K562 (cell line): ENCODE measurements at regions not wholly inside any gene's neighbourhood (a gene's known extent, or its start where the extent isn't known, plus 50 kb on each side); places are given as distances from the start of the nearest gene placed in this dataset.

Experiments used
- BHLHE40 ChIP-seq: IDR thresholded peaks from 2 replicates; pipeline ENCODE4 v1.6.1; 2011; ENCODE audit warnings: low read length, improper control_type of control experiment
- CBX2 ChIP-seq: fragments of 200-600 bp; sonication (generic); IDR thresholded peaks from one replicate; pipeline ENCODE4 v1.6.1; 2012; ENCODE audit warnings: mild to moderate bottlenecking, low read length, inconsistent platforms; ENCODE audit not compliant: insufficient read depth, poor library complexity, severe bottlenecking
- CC2D1A ChIP-seq: fragments of 450-650 bp; IDR thresholded peaks from 2 replicates; pipeline ENCODE4 v1.6.1; 2017; ENCODE audit warnings: mild to moderate bottlenecking
- EP300 ChIP-seq: IDR thresholded peaks from 2 replicates; pipeline ENCODE4 v1.6.1; 2012; ENCODE audit warnings: low read length, improper control_type of control experiment
- MAZ ChIP-seq, 2 experiments: fragments of 450-650 bp in 1 of 2; sonication (generic) in 1 of 2; formaldehyde crosslinking; IDR thresholded peaks in 1 of 2; conservative IDR thresholded peaks in 1 of 2; 2 replicates each; pipeline versions ENCODE4 v1.4.0 to v1.5.0; 2020; ENCODE audit warnings: mild to moderate bottlenecking in 1 of 2, missing genetic modification reagents in 1 of 2
- SMAD4 ChIP-seq: fragments of 250-450 bp; sonication (Bioruptor Pico); conservative IDR thresholded peaks from 2 replicates; pipeline ENCODE4 v1.8.0; 2021; ENCODE audit warnings: inconsistent platforms, mild to moderate bottlenecking, moderate library complexity
- SMC3 ChIP-seq: conservative IDR thresholded peaks from 2 replicates; pipeline ENCODE4 v1.6.1; 2011; ENCODE audit warnings: low read depth, low read length, improper control_type of control experiment; ENCODE audit not compliant: insufficient read depth
- ZFX ChIP-seq: sonication (generic); formaldehyde crosslinking; IDR thresholded peaks from 2 replicates; pipeline ENCODE4 v1.8.0; 2022; ENCODE audit warnings: mild to moderate bottlenecking, missing genetic modification reagents, moderate library complexity
- ZKSCAN8 ChIP-seq: fragments of 200-800 bp; sonication (Bioruptor generic); IDR thresholded peaks from 2 replicates; pipeline ENCODE4 v1.6.1; 2016; ENCODE audit warnings: missing genetic modification characterization, missing compliant biosample characterization
- ZNF263 ChIP-seq: sonication (generic); formaldehyde crosslinking; IDR thresholded peaks from 2 replicates; pipeline ENCODE4 v1.8.0; 2022; ENCODE audit warnings: mild to moderate bottlenecking, missing genetic modification reagents, borderline replicate concordance
- TF ChIP-seq, protein P1 (sequence below), 2 experiments: fragments of 450-650 bp; IDR thresholded peaks; 2 replicates each; pipeline ENCODE4 v1.6.1; 2016
- TF ChIP-seq, protein P2 (sequence below), 2 experiments: fragments of 450-650 bp; formaldehyde crosslinking in 1 of 2; IDR thresholded peaks; 2 replicates each; pipeline versions ENCODE4 v1.4.0 to v1.6.1; 2014 to 2020; ENCODE audit warnings: mild to moderate bottlenecking in 2 of 2, borderline replicate concordance in 1 of 2, low read depth in 1 of 2

DNA sequence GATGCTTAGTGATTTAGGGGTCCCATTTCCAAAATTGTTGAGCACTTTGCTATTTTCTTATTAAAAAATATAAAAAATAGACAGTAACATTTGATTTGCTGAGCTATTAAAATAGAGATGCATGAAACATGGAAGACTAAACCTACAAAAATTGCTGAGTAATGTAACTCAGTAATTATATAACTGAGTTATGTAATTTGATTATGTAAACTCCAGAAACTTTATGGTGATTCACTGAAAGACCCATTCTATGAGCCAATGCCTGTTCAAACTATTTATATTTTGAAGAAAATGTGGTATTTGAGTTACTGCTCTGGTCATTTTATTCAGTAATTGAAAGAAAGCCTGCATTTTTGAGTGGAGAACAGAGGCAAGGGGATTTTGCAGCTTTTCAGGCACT is 1221.5 kb upstream of the ALCAM start:
- no peak for TF ChIP-seq CBX2
- no peak for TF ChIP-seq CC2D1A
- no peak for TF ChIP-seq SMAD4 (CRISPR knock-in tag)
- no peak for TF ChIP-seq MAZ (CRISPR knock-in tag; conservative IDR thresholded peaks at IDR 0.05 in 1 of 2, IDR thresholded peaks at IDR 0.05 in 1 of 2)
- TF ChIP-seq ZFX: no peak
- no peak for TF ChIP-seq BHLHE40
- TF ChIP-seq EP300: no peak
- no peak for TF ChIP-seq SMC3
- TF ChIP-seq, protein P1, sequence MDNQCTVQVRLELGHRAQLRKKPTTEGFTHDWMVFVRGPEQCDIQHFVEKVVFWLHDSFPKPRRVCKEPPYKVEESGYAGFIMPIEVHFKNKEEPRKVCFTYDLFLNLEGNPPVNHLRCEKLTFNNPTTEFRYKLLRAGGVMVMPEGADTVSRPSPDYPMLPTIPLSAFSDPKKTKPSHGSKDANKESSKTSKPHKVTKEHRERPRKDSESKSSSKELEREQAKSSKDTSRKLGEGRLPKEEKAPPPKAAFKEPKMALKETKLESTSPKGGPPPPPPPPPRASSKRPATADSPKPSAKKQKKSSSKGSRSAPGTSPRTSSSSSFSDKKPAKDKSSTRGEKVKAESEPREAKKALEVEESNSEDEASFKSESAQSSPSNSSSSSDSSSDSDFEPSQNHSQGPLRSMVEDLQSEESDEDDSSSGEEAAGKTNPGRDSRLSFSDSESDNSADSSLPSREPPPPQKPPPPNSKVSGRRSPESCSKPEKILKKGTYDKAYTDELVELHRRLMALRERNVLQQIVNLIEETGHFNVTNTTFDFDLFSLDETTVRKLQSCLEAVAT (IDR thresholded peaks at IDR 0.05): no peak
- no peak for TF ChIP-seq ZKSCAN8
- TF ChIP-seq ZNF263: no peak
- TF ChIP-seq, protein P2, sequence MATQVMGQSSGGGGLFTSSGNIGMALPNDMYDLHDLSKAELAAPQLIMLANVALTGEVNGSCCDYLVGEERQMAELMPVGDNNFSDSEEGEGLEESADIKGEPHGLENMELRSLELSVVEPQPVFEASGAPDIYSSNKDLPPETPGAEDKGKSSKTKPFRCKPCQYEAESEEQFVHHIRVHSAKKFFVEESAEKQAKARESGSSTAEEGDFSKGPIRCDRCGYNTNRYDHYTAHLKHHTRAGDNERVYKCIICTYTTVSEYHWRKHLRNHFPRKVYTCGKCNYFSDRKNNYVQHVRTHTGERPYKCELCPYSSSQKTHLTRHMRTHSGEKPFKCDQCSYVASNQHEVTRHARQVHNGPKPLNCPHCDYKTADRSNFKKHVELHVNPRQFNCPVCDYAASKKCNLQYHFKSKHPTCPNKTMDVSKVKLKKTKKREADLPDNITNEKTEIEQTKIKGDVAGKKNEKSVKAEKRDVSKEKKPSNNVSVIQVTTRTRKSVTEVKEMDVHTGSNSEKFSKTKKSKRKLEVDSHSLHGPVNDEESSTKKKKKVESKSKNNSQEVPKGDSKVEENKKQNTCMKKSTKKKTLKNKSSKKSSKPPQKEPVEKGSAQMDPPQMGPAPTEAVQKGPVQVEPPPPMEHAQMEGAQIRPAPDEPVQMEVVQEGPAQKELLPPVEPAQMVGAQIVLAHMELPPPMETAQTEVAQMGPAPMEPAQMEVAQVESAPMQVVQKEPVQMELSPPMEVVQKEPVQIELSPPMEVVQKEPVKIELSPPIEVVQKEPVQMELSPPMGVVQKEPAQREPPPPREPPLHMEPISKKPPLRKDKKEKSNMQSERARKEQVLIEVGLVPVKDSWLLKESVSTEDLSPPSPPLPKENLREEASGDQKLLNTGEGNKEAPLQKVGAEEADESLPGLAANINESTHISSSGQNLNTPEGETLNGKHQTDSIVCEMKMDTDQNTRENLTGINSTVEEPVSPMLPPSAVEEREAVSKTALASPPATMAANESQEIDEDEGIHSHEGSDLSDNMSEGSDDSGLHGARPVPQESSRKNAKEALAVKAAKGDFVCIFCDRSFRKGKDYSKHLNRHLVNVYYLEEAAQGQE (IDR thresholded peaks at IDR 0.05; ENCODE audit: borderline replicate concordance): no peak
- TF ChIP-seq, protein P2 (CRISPR knock-in tag; IDR thresholded peaks at IDR 0.05; ENCODE audit: low read depth): no peak
